Activated naive CD8-positive, alpha-beta T cell treated with anti-CD3 and anti-CD28 coated beads, Interleukin-2, amount 50 U/mL, for 24 hours (primary cell): ENCODE measurements at regions not wholly inside any gene's neighbourhood (a gene's known extent, or its start where the extent isn't known, plus 50 kb on each side); places are given as distances from the start of the nearest gene placed in this dataset.

Experiments used
- ATAC-seq: fragments of 150-1000 bp; cut with Tn5 transposase; one replicate; pipeline ENCODE4 v1.10.0; 2021
- DNase-seq: peaks from one replicate; pipeline ENCODE4 v3.0.0; 2021
- H3K27ac Mint-ChIP-seq: one replicate; pipeline ENCODE4 v1.8.0; 2021; ENCODE audit warnings: mild to moderate bottlenecking, mixed read lengths
- H3K27me3 Mint-ChIP-seq: one replicate; pipeline ENCODE4 v1.8.0; 2021; ENCODE audit warnings: mixed read lengths
- H3K36me3 Mint-ChIP-seq: one replicate; pipeline ENCODE4 v1.8.0; 2021; ENCODE audit warnings: low read depth, mixed read lengths
- H3K4me1 Mint-ChIP-seq: one replicate; pipeline ENCODE4 v1.8.0; 2021; ENCODE audit warnings: mixed read lengths
- H3K4me3 Mint-ChIP-seq: one replicate; pipeline ENCODE4 v1.8.0; 2021; ENCODE audit warnings: mild to moderate bottlenecking, moderate library complexity, mixed read lengths
- H3K9me3 Mint-ChIP-seq: one replicate; pipeline ENCODE4 v1.8.0; 2021; ENCODE audit warnings: mixed read lengths

DNA sequence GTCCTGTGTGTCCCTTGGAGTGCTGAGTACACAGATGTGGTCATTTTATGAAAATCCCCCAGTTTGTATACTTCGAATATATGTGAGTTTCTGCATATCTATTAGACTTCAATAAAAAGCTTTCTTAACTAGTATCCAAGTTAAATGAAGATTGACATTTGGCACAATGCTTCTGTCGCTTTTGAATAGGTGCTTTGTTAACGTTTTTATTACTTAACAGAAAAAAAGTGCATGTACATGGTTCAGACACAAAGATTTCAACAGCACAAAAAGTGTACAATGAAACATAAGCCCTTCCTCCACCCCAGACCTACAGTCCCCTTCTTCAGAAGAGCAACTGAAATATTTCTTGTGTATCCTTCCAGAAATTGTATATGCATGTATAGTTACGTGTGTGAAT lies 427.4 kb upstream of the PROK2 start:
- Mint-ChIP-seq H3K4me1 (peaks cover 2% of the 10 kb centered on the region), H3K9me3 (no peaks in the 10 kb centered on the region), H3K36me3 (no peaks in the 10 kb centered on the region), H3K4me3 (no peak overlapping the region), H3K27me3 (no peaks in the 10 kb centered on the region), H3K27ac (no peak overlapping the region)
- no peak for DNase-seq
- ATAC-seq, result no peak

DNA sequence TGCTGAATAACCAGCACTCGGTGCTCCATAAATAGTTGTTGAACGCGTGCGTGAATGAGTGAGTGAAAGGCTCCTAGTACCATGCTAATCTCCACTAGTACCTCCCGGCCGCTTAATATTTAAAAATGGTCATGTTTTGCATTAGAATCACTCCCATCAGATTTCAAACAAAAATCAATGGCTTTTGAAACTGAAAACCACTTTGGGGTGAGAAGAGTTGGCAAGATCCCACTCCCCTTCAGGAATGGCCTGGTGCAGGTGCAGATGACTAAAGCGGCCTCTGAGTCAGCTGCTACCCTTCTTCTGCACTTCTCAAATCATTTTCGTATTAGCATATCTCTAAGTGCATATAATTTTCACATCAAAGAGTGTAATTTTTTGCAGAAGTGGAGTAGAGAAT lies 425.3 kb upstream of the PROK2 start:
- ATAC-seq, result no peak
- Mint-ChIP-seq H3K4me1 (peaks cover 2% of the 10 kb centered on the region), H3K36me3 (no peaks in the 10 kb centered on the region), H3K27me3 (no peaks in the 10 kb centered on the region), H3K4me3 (no peak overlapping the region), H3K27ac (no peak overlapping the region), H3K9me3 (no peaks in the 10 kb centered on the region)
- DNase-seq, result no peak

DNA sequence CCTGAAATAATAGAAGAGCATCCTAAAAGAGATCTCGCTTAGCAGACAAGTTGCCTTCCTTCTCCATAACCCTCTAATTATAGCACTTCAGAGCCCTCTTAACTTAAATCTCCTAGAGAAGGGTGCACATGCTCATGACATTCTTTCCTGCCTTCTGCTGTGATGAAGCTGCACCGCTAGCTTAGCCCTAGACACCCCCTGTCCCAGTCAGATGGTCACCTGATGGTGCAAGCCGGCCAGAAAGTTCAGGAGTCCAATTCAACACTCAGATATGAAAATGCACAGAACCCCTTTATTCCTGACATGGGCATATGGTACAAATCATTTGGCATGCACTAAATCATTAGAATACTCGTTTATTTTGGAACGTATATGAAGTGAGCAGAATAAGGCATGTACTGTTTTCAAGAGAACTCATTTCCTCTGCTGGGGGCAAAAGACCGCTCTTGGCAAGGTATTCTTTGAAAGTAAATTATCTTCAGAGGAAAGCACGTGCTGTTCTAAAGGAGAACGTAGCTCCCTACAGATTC lies 420.4 kb upstream of the PROK2 start:
- DNase-seq (no peak), ATAC-seq (no peak)
- Mint-ChIP-seq H3K36me3 (no peaks in the 10 kb centered on the region), H3K4me3 (no peak overlapping the region), H3K9me3 (peaks cover 9% of the 10 kb centered on the region), H3K4me1 (no peaks in the 10 kb centered on the region), H3K27me3 (peaks cover 2% of the 10 kb centered on the region), H3K27ac (no peak overlapping the region)

DNA sequence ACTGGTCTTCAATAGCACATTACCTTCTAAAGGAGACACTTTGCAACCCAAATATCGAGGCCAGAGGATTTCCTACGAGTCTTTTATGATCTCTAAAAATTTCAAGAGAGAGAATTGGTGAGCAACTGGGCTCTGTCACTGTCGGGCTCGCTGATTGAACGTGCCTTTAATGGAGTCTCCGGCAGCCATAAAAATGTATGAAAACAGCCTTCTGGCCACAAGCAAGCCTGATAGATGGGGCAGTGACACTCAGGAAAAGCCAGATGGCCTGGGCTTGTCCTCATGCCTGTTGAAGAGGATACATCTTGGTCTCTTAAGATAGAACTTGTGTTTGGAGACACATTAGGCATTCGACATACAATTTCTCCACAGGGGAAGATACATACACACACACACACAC lies 419.5 kb upstream of the PROK2 start:
- Mint-ChIP-seq H3K9me3 (peaks cover 9% of the 10 kb centered on the region), H3K27me3 (peaks cover 2% of the 10 kb centered on the region), H3K4me3 (no peak overlapping the region), H3K4me1 (no peaks in the 10 kb centered on the region), H3K27ac (no peak overlapping the region), H3K36me3 (no peaks in the 10 kb centered on the region)
- DNase-seq, result no peak
- no peak for ATAC-seq

DNA sequence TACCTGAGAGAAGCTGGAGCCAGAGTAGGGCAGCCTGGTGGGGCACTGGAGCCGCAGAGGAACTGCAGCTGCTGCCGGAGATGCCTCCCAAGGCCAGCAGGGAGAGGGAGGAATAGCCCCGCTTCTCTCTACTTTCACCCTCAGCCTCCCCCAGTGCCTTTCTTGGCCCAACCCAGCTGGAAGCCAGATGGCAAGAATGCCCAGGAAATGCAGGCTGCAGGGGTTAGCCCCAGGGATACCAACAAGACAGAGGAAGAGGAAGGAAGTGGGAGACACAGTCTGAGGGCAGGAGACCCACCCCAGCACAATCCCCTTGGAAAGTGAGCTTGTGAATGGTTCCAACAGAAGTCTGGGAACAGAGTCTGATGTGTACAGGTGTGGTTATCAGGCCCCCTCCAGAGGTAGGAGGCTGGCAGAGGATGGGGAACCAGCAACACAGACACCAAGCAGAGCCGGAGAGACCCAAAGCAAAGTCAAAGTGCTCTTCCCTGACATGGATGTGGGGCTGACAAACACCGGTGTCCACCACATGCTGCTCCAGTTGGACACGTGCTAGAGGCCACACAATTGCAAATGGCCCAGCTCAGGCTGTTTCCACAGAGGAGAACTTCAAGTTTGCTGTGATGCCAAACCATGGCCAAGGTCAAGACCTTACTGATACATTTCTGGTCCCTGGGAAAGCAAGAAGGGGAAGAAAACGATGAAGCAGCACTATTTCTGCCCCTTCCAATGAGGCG lies 418.8 kb upstream of the PROK2 start:
- no peak for ATAC-seq

DNA sequence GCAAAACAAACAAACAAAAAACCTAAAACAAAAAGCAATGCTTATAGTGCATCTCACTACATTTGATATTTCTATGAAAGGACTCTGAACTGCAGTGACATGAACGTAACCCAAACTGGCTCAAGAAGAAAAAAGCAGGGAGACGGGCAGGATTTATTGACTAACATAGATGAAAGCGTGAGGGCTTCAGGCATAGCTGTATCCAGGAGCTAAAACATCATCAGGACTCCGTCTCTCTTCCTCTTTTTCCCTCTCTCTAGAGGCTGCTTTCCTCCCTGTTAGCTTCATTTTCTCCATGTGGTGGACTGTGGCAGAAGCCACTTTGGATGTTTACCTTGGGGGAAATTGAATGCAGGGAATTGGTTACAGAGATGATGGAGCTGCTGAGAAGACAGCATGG lies 418.2 kb upstream of the PROK2 start:
- Mint-ChIP-seq H3K27ac (no peak overlapping the region), H3K9me3 (peaks cover 9% of the 10 kb centered on the region), H3K4me1 (no peaks in the 10 kb centered on the region), H3K27me3 (peaks cover 2% of the 10 kb centered on the region), H3K36me3 (no peaks in the 10 kb centered on the region), H3K4me3 (no peak overlapping the region)
- DNase-seq, result no peak
- no peak for ATAC-seq

More for the DNA sequence above, 418.8 kb upstream of the PROK2 start:
- no peak for DNase-seq
- H3K4me1 Mint-ChIP-seq, result no peaks in the 10 kb centered on the region
- H3K4me3 Mint-ChIP-seq, result no peak overlapping the region
- H3K36me3 Mint-ChIP-seq, result no peaks in the 10 kb centered on the region
- no peak overlapping the region for H3K27ac Mint-ChIP-seq
- peaks cover 2% of the 10 kb centered on the region for H3K27me3 Mint-ChIP-seq
- H3K9me3 Mint-ChIP-seq, result peaks cover 9% of the 10 kb centered on the region

DNA sequence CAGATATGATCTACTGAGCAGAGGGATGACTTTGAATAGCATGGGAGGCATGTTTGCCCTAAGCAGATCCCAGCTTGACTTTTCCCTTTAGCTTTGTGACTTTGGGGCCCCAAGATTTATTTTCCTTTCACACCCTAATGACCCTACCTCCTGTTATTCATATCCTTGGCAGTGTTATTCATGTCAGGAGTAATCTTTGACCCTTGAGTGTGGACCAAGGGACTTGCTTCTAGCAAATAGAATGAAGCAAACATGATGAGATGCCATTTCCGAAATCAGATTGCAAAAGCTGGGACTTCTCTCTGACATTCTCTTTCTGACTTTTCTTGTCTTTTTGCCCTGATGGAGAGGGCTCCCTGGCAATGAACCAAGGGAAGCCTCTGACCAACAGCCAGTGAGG lies 415.4 kb upstream of the PROK2 start:
- no peak overlapping the region for H3K27ac Mint-ChIP-seq
- ATAC-seq, result no peak
- no peaks in the 10 kb centered on the region for H3K36me3 Mint-ChIP-seq

DNA sequence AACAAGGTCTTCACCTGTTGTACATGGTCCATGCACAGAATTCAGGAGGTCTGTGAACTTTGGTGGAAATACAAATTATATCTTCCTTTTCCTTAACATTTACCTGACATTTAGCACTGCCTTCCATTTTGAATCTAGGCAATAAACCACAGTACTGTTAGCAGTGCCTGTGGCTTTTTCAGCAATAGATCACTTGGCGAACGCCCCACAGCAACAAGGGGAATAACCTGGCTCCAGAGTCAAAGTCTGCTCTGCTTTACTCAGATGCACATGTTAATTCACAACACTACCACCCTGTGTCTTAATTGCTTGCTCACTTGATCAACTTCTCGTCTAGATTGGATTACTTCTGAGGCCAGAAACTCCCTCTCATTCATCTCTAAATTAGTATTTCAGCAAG lies 414.6 kb upstream of the PROK2 start:
- peak; percentile 52 for ATAC-seq
- no peaks in the 10 kb centered on the region for H3K4me1 Mint-ChIP-seq
- peaks cover 9% of the 10 kb centered on the region for H3K9me3 Mint-ChIP-seq
- DNase-seq, result no peak
- H3K36me3 Mint-ChIP-seq, result no peaks in the 10 kb centered on the region
- H3K27ac Mint-ChIP-seq, result no peak overlapping the region
- H3K27me3 Mint-ChIP-seq, result peaks cover 2% of the 10 kb centered on the region
- H3K4me3 Mint-ChIP-seq, result no peak overlapping the region

More for the DNA sequence above, 415.4 kb upstream of the PROK2 start:
- peaks cover 2% of the 10 kb centered on the region for H3K27me3 Mint-ChIP-seq
- H3K4me3 Mint-ChIP-seq, result no peak overlapping the region
- peaks cover 9% of the 10 kb centered on the region for H3K9me3 Mint-ChIP-seq
- H3K4me1 Mint-ChIP-seq, result no peaks in the 10 kb centered on the region
- DNase-seq, result no peak

DNA sequence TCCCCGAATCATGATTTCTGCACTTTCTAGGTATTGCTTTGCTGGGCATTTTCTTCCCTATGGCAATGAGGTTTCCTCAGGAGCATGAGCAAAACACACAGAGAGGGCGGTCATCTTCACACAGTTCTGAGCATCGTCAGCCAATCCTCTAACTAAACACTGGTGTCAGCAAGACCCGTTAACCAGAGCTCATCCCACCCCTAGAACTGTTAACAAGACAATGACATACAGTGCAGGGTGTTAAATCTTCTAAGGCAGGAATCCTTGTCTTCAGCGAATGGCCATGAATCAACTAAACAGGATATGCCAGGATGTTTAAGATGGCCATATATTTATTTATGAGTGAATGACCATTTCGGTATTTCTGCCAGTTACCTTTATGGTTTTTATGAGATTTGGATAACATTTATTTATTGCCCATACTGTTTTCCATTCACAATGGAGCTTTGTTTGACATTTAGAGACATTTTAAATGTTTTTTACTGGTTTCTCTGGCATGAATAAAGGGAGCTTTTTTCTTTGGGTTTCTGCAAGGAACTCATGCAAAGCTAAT lies 411.5 kb upstream of the PROK2 start:
- Mint-ChIP-seq H3K36me3 (no peaks in the 10 kb centered on the region), H3K27ac (no peak overlapping the region), H3K4me1 (no peaks in the 10 kb centered on the region), H3K4me3 (no peak overlapping the region), H3K27me3 (no peaks in the 10 kb centered on the region), H3K9me3 (peaks cover 7% of the 10 kb centered on the region)
- no peak for DNase-seq
- no peak for ATAC-seq

DNA sequence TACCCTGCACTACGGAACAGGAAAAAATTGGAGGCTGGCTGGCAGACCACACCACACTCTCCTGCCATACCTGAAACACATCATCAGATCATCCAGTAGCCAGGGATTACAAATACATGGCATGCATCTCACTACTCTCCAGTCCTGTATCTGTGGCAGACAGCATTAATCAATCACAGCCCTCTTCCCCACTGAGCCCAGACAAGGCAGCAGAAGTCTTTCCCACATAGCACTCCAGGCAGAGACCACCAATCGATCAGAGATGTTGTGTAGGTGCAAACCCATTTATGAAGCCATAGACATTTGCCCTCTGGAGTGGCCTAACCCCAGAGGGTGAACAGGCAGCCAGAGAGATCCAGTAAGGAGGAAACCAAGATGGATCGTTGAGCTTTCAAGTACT lies 410.9 kb upstream of the PROK2 start:
- no peak for DNase-seq
- H3K9me3 Mint-ChIP-seq, result peaks cover 4% of the 10 kb centered on the region
- H3K36me3 Mint-ChIP-seq, result no peaks in the 10 kb centered on the region
- no peak for ATAC-seq
- no peak overlapping the region for H3K27ac Mint-ChIP-seq
- H3K4me1 Mint-ChIP-seq, result no peaks in the 10 kb centered on the region
- H3K27me3 Mint-ChIP-seq, result no peaks in the 10 kb centered on the region
- H3K4me3 Mint-ChIP-seq, result no peak overlapping the region

DNA sequence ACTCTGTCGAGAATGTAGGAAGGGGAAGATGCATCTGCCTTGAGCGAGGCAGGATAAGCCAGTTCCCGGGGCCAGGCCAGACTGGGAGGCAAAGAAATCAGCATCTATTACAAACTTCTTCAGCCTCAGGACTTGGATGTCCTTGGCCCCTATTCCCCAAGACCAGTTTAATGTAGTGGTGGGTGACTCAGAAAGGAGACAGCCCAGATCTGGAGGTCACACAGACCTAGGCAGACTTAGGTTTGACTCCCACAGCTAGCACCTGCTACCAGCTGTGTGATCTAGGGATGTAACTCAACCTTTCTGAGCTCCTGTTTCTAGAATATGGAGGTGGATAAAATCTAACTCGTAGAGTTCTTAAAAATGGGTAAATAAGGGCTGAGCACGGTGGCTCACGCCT lies 409.5 kb upstream of the PROK2 start:
- no peaks in the 10 kb centered on the region for H3K36me3 Mint-ChIP-seq
- H3K4me1 Mint-ChIP-seq, result no peaks in the 10 kb centered on the region
- H3K9me3 Mint-ChIP-seq, result no peaks in the 10 kb centered on the region
- DNase-seq, result no peak
- no peak for ATAC-seq
- no peak overlapping the region for H3K27ac Mint-ChIP-seq
- no peak overlapping the region for H3K4me3 Mint-ChIP-seq
- H3K27me3 Mint-ChIP-seq, result peaks cover under 1% of the 10 kb centered on the region

DNA sequence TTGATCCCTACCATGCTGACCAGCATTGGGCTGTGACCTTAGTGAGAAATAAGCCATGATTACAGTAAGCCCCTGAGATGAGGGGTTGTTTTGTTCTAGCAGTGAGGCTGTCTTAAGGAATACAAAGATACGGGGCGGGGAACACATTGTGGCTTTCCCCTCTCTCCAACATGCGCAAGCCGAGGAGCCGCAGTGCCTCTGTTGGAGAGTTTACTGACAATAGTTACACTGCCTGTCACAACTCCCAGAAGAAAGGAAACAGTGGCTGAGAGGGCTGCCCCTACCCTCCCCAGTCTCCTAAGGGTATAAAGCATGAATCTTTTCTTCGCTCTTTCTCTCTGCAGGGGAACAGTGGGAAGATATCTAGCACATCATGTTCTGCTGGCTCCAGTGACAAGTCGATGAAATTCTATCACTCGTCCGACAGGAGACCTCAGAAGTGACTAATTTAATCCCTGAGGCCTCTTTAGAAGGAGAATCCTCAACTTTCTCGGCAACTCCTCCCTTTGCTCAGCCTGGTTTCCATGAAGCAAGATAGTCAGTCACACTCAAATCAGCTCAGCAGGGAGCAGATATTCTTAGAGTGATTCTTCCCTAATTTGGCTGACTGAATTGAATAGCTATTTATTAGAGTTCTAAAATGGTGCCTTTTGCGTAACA lies 409.0 kb upstream of the PROK2 start:
- H3K9me3 Mint-ChIP-seq, result no peaks in the 10 kb centered on the region
- DNase-seq (no peak), ATAC-seq (no peak)
- no peaks in the 10 kb centered on the region for H3K36me3 Mint-ChIP-seq
- H3K27me3 Mint-ChIP-seq, result peaks cover 2% of the 10 kb centered on the region
- H3K4me1 Mint-ChIP-seq, result no peaks in the 10 kb centered on the region
- no peak overlapping the region for H3K27ac Mint-ChIP-seq
- H3K4me3 Mint-ChIP-seq, result no peak overlapping the region

DNA sequence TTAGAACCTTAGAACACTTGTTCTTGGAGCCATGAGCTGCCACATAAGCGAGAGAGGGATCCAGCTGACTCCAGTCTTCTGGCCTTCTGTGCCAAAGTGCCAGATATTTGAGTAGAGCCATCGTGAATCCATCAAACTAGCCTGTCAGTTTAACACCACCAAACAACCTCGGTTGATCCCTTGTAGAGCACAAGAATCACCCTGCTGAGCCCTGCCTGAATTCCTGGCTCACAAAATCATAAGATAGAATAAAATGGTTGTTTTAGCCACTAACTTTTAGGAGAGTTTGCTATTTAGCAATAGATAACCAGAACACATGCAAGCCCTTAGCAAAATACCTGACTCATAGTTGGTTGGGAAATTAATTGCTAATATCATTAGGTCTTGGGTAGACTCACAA lies 407.6 kb upstream of the PROK2 start:
- Mint-ChIP-seq H3K36me3 (no peaks in the 10 kb centered on the region), H3K4me3 (no peak overlapping the region), H3K27ac (no peak overlapping the region), H3K4me1 (peaks cover 4% of the 10 kb centered on the region), H3K27me3 (peaks cover 2% of the 10 kb centered on the region), H3K9me3 (no peaks in the 10 kb centered on the region)
- DNase-seq (no peak), ATAC-seq (no peak)

DNA sequence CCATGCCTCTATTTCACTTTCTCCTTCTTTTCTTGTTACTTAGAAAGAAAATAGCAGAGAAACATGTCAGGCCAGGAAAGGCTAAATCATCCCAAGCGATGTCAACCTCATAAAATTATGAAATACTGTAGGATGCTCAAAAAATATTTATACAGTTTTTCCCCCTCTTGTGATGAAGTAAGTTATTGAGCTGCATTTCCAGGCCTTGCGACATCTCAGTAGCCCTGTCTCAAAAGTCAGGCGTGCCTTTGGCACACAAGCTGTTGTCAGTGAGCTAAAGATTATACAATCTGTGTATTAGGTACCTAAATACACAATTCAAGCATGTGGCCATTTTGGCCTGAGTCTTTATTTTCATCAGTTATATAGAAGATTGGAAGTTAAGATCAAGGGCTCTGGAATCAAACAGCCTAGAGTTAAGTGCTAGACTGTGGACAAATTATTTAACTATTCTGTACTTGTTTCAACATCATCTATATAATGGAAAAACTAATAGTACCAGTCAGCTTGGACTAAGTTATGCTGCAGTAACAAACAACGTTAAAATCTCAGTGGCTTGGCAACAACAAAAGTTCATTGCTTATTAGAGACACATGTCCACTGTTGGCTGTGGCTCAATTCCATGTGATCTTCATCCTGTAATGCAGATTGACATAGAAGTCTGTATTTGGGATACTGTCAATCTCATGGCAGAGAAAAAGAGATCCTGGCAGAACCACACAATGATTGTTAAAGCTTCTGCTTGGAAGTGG lies 406.4 kb upstream of the PROK2 start:
- Mint-ChIP-seq H3K4me1 (peaks cover 12% of the 10 kb centered on the region), H3K4me3 (no peak overlapping the region), H3K36me3 (no peaks in the 10 kb centered on the region), H3K27ac (no peak overlapping the region), H3K27me3 (peaks cover 2% of the 10 kb centered on the region), H3K9me3 (no peaks in the 10 kb centered on the region)
- DNase-seq (no peak), ATAC-seq (no peak)

DNA sequence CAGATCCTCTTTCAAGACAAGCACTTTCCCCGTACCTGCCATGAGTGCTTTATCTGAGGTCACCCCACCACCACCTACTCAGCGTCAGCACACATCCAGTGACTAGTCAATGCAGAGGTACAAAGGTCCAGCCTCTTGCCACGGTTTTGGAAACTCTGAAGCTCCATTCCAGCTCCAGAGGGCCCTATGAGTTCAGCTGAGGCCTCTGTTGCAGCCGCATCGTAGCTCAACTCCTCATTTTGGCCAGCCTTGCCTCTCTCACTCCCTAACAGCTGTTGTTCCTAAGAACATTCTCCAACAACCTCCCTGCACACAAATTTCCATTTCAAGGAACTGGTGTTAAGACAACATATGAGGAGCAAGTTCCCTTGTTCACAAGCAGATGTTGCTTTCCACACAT lies 405.1 kb upstream of the PROK2 start:
- H3K27ac Mint-ChIP-seq, result no peak overlapping the region
- no peaks in the 10 kb centered on the region for H3K9me3 Mint-ChIP-seq
- DNase-seq, result no peak
- H3K4me3 Mint-ChIP-seq, result no peak overlapping the region
- peaks cover 22% of the 10 kb centered on the region for H3K4me1 Mint-ChIP-seq
- H3K36me3 Mint-ChIP-seq, result no peaks in the 10 kb centered on the region
- no peak for ATAC-seq
- peaks cover 2% of the 10 kb centered on the region for H3K27me3 Mint-ChIP-seq
